ENCODE measurements at regions not wholly inside any gene's neighbourhood (a gene's known extent, or its start where the extent isn't known, plus 50 kb on each side); places are given as distances from the start of the nearest gene placed in this dataset.

- no peak for DNase-seq (ENCODE audit: low spot score in 2 of 2)
- no peak for TF ChIP-seq CTCF (IDR thresholded peaks at IDR 0.05)
- intact Hi-C loops (cut with DNase I) = no loop called here
- Histone ChIP-seq H3K4me1 (no peaks in the 10 kb centered on the region), H3K27me3 (no peaks in the 10 kb centered on the region), H3K4me3 (no peak overlapping the region), H3K27ac (no peak overlapping the region), H3K36me3 (no peaks in the 10 kb centered on the region), H3K9me3 (no peaks in the 10 kb centered on the region)
Measured at GRCh38 chr18:73093687-73094250, 226.0 kb upstream of the NETO1 start.

GRCh38 chr18:73088445-73088844 is 220.7 kb upstream of the NETO1 start:
- H3K9me3 ChIP-seq = no peaks in the 10 kb centered on the region
- H3K27me3 ChIP-seq = no peaks in the 10 kb centered on the region
- no peak for DNase-seq (ENCODE audit: low spot score in 2 of 2)
- H3K36me3 ChIP-seq = no peaks in the 10 kb centered on the region
- no peak overlapping the region for H3K27ac ChIP-seq
- H3K4me1 ChIP-seq = no peaks in the 10 kb centered on the region
- H3K4me3 ChIP-seq = no peak overlapping the region
- TF ChIP-seq CTCF (IDR thresholded peaks at IDR 0.05) = no peak
- intact Hi-C loops (cut with DNase I) = no loop called here

GRCh38 chr18:73087282-73087977 is 219.6 kb upstream of the NETO1 start:
- H3K9me3 ChIP-seq = no peaks in the 10 kb centered on the region
- no peak overlapping the region for H3K4me3 ChIP-seq
- no peaks in the 10 kb centered on the region for H3K27me3 ChIP-seq
- H3K36me3 ChIP-seq = no peaks in the 10 kb centered on the region
- intact Hi-C loops (cut with DNase I) = no loop called here
- no peak for TF ChIP-seq CTCF (IDR thresholded peaks at IDR 0.05)
- H3K27ac ChIP-seq = no peak overlapping the region
- DNase-seq (ENCODE audit: low spot score in 2 of 2) = no peak
- H3K4me1 ChIP-seq = no peaks in the 10 kb centered on the region

- TF ChIP-seq CTCF (IDR thresholded peaks at IDR 0.05) = no peak
- H3K27me3 ChIP-seq = no peaks in the 10 kb centered on the region
- no peaks in the 10 kb centered on the region for H3K36me3 ChIP-seq
- no peaks in the 10 kb centered on the region for H3K9me3 ChIP-seq
- H3K4me1 ChIP-seq = no peaks in the 10 kb centered on the region
- intact Hi-C loops (cut with DNase I) = no loop called here
- H3K27ac ChIP-seq = no peak overlapping the region
- no peak for DNase-seq (ENCODE audit: low spot score in 2 of 2)
- H3K4me3 ChIP-seq = no peak overlapping the region
Measured at GRCh38 chr18:73079920-73080319, 212.1 kb upstream of the NETO1 start.

GRCh38 chr18:73060666-73061288 is 193.0 kb upstream of the NETO1 start:
- intact Hi-C loops (cut with DNase I) = no loop called here
- Histone ChIP-seq H3K36me3 (no peaks in the 10 kb centered on the region), H3K4me3 (no peak overlapping the region), H3K9me3 (no peaks in the 10 kb centered on the region), H3K27ac (no peak overlapping the region), H3K27me3 (no peaks in the 10 kb centered on the region), H3K4me1 (no peaks in the 10 kb centered on the region)
- no peak for TF ChIP-seq CTCF (IDR thresholded peaks at IDR 0.05)
- no peak for DNase-seq (ENCODE audit: low spot score in 2 of 2)

Measured in ascending aorta (tissue), 2 donors.